ENCODE measurements at regions not wholly inside any gene's neighbourhood (a gene's known extent, or its start where the extent isn't known, plus 50 kb on each side); places are given as distances from the start of the nearest gene placed in this dataset.

DNA sequence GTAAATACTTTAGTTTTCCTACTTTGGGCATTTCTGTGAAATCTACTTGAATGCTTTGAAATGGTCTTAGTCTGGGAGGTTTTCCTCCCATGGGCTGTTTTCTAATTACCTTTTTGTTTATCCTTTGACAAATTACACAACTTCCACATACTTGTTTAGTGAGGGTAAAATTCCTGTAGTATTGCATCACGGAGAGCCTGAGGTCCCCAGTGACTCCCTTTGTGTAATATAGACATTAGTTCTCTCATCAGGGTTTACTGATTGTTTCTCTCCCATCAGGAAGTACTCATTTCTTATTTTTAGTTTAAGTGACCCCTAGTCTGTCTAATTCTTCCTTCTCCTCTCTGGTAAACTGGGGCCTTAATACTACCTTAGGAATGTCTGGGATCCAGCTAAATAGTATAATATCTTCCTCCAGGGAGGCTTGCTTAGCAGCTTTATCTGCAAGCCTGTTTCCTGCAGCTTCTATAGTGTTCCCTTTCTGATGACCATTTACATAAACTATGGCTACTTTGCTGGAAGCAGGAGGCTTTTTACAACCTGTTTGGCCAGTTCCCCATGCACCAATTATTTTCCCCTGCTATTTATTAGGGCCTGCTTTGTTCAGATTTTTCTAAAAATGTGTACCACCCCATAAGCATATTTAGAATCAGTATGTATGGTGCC lies 87.2 kb upstream of the XCR1 start:
- no peak overlapping the region for H4K91ac ChIP-seq (ENCODE audit: low read depth, low read length, poor library complexity)
- DNase-seq (ENCODE audit: low spot score): no peak
- H3K18ac ChIP-seq (ENCODE audit: low read length): no peak overlapping the region
- H3K4me3 ChIP-seq (ENCODE audit: low read length in 2 of 2): no peak overlapping the region
- no peak overlapping the region for H3K4me2 ChIP-seq (ENCODE audit: insufficient read depth, low read length, poor library complexity, severe bottlenecking)
- no peak overlapping the region for H2BK15ac ChIP-seq (ENCODE audit: low read length)
- H3K27ac ChIP-seq (replicated peaks; ENCODE audit: low read length): no peak overlapping the region
- no peak overlapping the region for H3K4ac ChIP-seq (ENCODE audit: low read length)
- no peak overlapping the region for H2BK12ac ChIP-seq (ENCODE audit: low read length)
- H3K23ac ChIP-seq (ENCODE audit: low read depth, low read length, poor library complexity): no peak overlapping the region
- peaks cover 0 to 2% of the 10 kb centered on the region in 2 donors for H3K4me1 ChIP-seq (ENCODE audit: control insufficient read depth in 2 of 2, insufficient read depth in 1 of 2, low read depth in 1 of 2, low read length in 2 of 2)
- H3K79me1 ChIP-seq (ENCODE audit: low read depth, low read length): no peaks in the 10 kb centered on the region
- no peak overlapping the region for H3K14ac ChIP-seq (ENCODE audit: low read length)
- no peaks in the 10 kb centered on the region for H3K9me3 ChIP-seq (replicated peaks in 1 of 2; ENCODE audit: control insufficient read depth in 2 of 2, insufficient read depth in 1 of 2, low read depth in 1 of 2, low read length in 2 of 2)
- no peak overlapping the region for H2BK5ac ChIP-seq (ENCODE audit: low read length)
- H2AK5ac ChIP-seq (ENCODE audit: low read depth, low read length): no peak overlapping the region
- H3K36me3 ChIP-seq (replicated peaks in 1 of 2; ENCODE audit: control insufficient read depth in 2 of 2, insufficient read depth in 2 of 2, low read length in 2 of 2): no peaks in the 10 kb centered on the region
- no peaks in the 10 kb centered on the region for H3K27me3 ChIP-seq (ENCODE audit: control insufficient read depth in 3 of 3, insufficient read depth in 3 of 3, low read depth in 1 of 3, low read length in 3 of 3)
- no CpG with 5 or more reads among the region's 1 CpG for WGBS, 2 donors (ENCODE audit: extremely low coverage in 2 of 2, insufficient read length in 2 of 2, insufficient replicate concordance in 1 of 2)
- H4K8ac ChIP-seq (ENCODE audit: low read depth, low read length): no peak overlapping the region
- H2AFZ ChIP-seq (ENCODE audit: low read length): no peak overlapping the region
- H3K9ac ChIP-seq (ENCODE audit: low read depth, low read length, poor library complexity): no peak overlapping the region
- H2BK120ac ChIP-seq (ENCODE audit: low read depth, low read length): no peak overlapping the region

GRCh38 chr3:46113608-46114007 lies 86.3 kb upstream of the XCR1 start:
- Histone ChIP-seq H2BK120ac (ENCODE audit: low read depth, low read length) (no peak overlapping the region), H3K9ac (ENCODE audit: low read depth, low read length, poor library complexity) (no peak overlapping the region), H2BK12ac (ENCODE audit: low read length) (no peak overlapping the region), H3K18ac (ENCODE audit: low read length) (no peak overlapping the region), H3K4me1 (ENCODE audit: control insufficient read depth in 2 of 2, insufficient read depth in 1 of 2, low read depth in 1 of 2, low read length in 2 of 2) (peaks cover 0 to 2% of the 10 kb centered on the region in 2 donors), H2AK5ac (ENCODE audit: low read depth, low read length) (no peak overlapping the region), H2BK5ac (ENCODE audit: low read length) (no peak overlapping the region), H2BK15ac (ENCODE audit: low read length) (no peak overlapping the region), H3K36me3 (replicated peaks in 1 of 2; ENCODE audit: control insufficient read depth in 2 of 2, insufficient read depth in 2 of 2, low read length in 2 of 2) (no peaks in the 10 kb centered on the region), H3K4ac (ENCODE audit: low read length) (no peak overlapping the region), H3K23ac (ENCODE audit: low read depth, low read length, poor library complexity) (no peak overlapping the region), H3K4me3 (ENCODE audit: low read length in 2 of 2) (no peak overlapping the region), H3K4me2 (ENCODE audit: insufficient read depth, low read length, poor library complexity, severe bottlenecking) (no peak overlapping the region), H4K8ac (ENCODE audit: low read depth, low read length) (no peak overlapping the region), H4K91ac (ENCODE audit: low read depth, low read length, poor library complexity) (no peak overlapping the region), H3K79me1 (ENCODE audit: low read depth, low read length) (no peaks in the 10 kb centered on the region), H3K14ac (ENCODE audit: low read length) (no peak overlapping the region), H3K27me3 (ENCODE audit: control insufficient read depth in 3 of 3, insufficient read depth in 3 of 3, low read depth in 1 of 3, low read length in 3 of 3) (no peaks in the 10 kb centered on the region), H3K27ac (replicated peaks; ENCODE audit: low read length) (no peak overlapping the region), H2AFZ (ENCODE audit: low read length) (no peak overlapping the region), H3K9me3 (replicated peaks in 1 of 2; ENCODE audit: control insufficient read depth in 2 of 2, insufficient read depth in 1 of 2, low read depth in 1 of 2, low read length in 2 of 2) (no peaks in the 10 kb centered on the region)
- no peak for DNase-seq (ENCODE audit: low spot score)
- no CpG with 5 or more reads among the region's 4 CpGs for WGBS, 2 donors (ENCODE audit: extremely low coverage in 2 of 2, insufficient read length in 2 of 2, insufficient replicate concordance in 1 of 2)

GRCh38 chr3:46112984-46113383 lies 85.7 kb upstream of the XCR1 start:
- WGBS, 2 donors (ENCODE audit: extremely low coverage in 2 of 2, insufficient read length in 2 of 2, insufficient replicate concordance in 1 of 2): no CpG with 5 or more reads among the region's 3 CpGs

GRCh38 chr3:46112296-46112695 lies 85.0 kb upstream of the XCR1 start:
- Histone ChIP-seq H3K4me2 (ENCODE audit: insufficient read depth, low read length, poor library complexity, severe bottlenecking) (no peak overlapping the region), H3K9me3 (replicated peaks in 1 of 2; ENCODE audit: control insufficient read depth in 2 of 2, insufficient read depth in 1 of 2, low read depth in 1 of 2, low read length in 2 of 2) (no peaks in the 10 kb centered on the region), H2AK5ac (ENCODE audit: low read depth, low read length) (no peak overlapping the region), H2BK15ac (ENCODE audit: low read length) (no peak overlapping the region), H3K4me1 (ENCODE audit: control insufficient read depth in 2 of 2, insufficient read depth in 1 of 2, low read depth in 1 of 2, low read length in 2 of 2) (peaks cover 0 to 4% of the 10 kb centered on the region in 2 donors), H3K27ac (replicated peaks; ENCODE audit: low read length) (no peak overlapping the region), H3K27me3 (ENCODE audit: control insufficient read depth in 3 of 3, insufficient read depth in 3 of 3, low read depth in 1 of 3, low read length in 3 of 3) (no peaks in the 10 kb centered on the region), H4K8ac (ENCODE audit: low read depth, low read length) (no peak overlapping the region), H2BK120ac (ENCODE audit: low read depth, low read length) (no peak overlapping the region), H3K79me1 (ENCODE audit: low read depth, low read length) (no peaks in the 10 kb centered on the region), H2BK5ac (ENCODE audit: low read length) (no peak overlapping the region), H3K9ac (ENCODE audit: low read depth, low read length, poor library complexity) (no peak overlapping the region), H3K23ac (ENCODE audit: low read depth, low read length, poor library complexity) (no peak overlapping the region), H2BK12ac (ENCODE audit: low read length) (no peak overlapping the region), H2AFZ (ENCODE audit: low read length) (no peak overlapping the region), H3K4me3 (ENCODE audit: low read length in 2 of 2) (no peak overlapping the region), H3K36me3 (replicated peaks in 1 of 2; ENCODE audit: control insufficient read depth in 2 of 2, insufficient read depth in 2 of 2, low read length in 2 of 2) (no peaks in the 10 kb centered on the region), H4K91ac (ENCODE audit: low read depth, low read length, poor library complexity) (no peak overlapping the region), H3K18ac (ENCODE audit: low read length) (no peak overlapping the region), H3K4ac (ENCODE audit: low read length) (no peak overlapping the region), H3K14ac (ENCODE audit: low read length) (no peak overlapping the region)
- WGBS, 2 donors (ENCODE audit: extremely low coverage in 2 of 2, insufficient read length in 2 of 2, insufficient replicate concordance in 1 of 2): no CpG with 5 or more reads among the region's 3 CpGs
- DNase-seq (ENCODE audit: low spot score): no peak

More at GRCh38 chr3:46112984-46113383, 85.7 kb upstream of the XCR1 start:
- H3K36me3 ChIP-seq (replicated peaks in 1 of 2; ENCODE audit: control insufficient read depth in 2 of 2, insufficient read depth in 2 of 2, low read length in 2 of 2): no peaks in the 10 kb centered on the region
- H3K4ac ChIP-seq (ENCODE audit: low read length): no peak overlapping the region
- H2BK5ac ChIP-seq (ENCODE audit: low read length): no peak overlapping the region
- H3K18ac ChIP-seq (ENCODE audit: low read length): no peak overlapping the region
- no peak overlapping the region for H2AK5ac ChIP-seq (ENCODE audit: low read depth, low read length)
- no peak overlapping the region for H3K27ac ChIP-seq (replicated peaks; ENCODE audit: low read length)
- H3K9me3 ChIP-seq (replicated peaks in 1 of 2; ENCODE audit: control insufficient read depth in 2 of 2, insufficient read depth in 1 of 2, low read depth in 1 of 2, low read length in 2 of 2): no peaks in the 10 kb centered on the region
- H2BK120ac ChIP-seq (ENCODE audit: low read depth, low read length): no peak overlapping the region
- no peak overlapping the region for H3K23ac ChIP-seq (ENCODE audit: low read depth, low read length, poor library complexity)
- no peaks in the 10 kb centered on the region for H3K79me1 ChIP-seq (ENCODE audit: low read depth, low read length)
- no peak overlapping the region for H2BK12ac ChIP-seq (ENCODE audit: low read length)
- no peak overlapping the region for H3K9ac ChIP-seq (ENCODE audit: low read depth, low read length, poor library complexity)
- no peak overlapping the region for H4K8ac ChIP-seq (ENCODE audit: low read depth, low read length)
- H4K91ac ChIP-seq (ENCODE audit: low read depth, low read length, poor library complexity): no peak overlapping the region
- H2BK15ac ChIP-seq (ENCODE audit: low read length): no peak overlapping the region
- no peak overlapping the region for H3K4me3 ChIP-seq (ENCODE audit: low read length in 2 of 2)
- no peak overlapping the region for H3K4me2 ChIP-seq (ENCODE audit: insufficient read depth, low read length, poor library complexity, severe bottlenecking)
- no peak overlapping the region for H3K14ac ChIP-seq (ENCODE audit: low read length)
- no peaks in the 10 kb centered on the region for H3K27me3 ChIP-seq (ENCODE audit: control insufficient read depth in 3 of 3, insufficient read depth in 3 of 3, low read depth in 1 of 3, low read length in 3 of 3)
- DNase-seq (ENCODE audit: low spot score): no peak
- no peak overlapping the region for H2AFZ ChIP-seq (ENCODE audit: low read length)
- peaks cover 0 to 2% of the 10 kb centered on the region in 2 donors for H3K4me1 ChIP-seq (ENCODE audit: control insufficient read depth in 2 of 2, insufficient read depth in 1 of 2, low read depth in 1 of 2, low read length in 2 of 2)
